ENCODE measurements at regions not wholly inside any gene's neighbourhood (a gene's known extent, or its start where the extent isn't known, plus 50 kb on each side); places are given as distances from the start of the nearest gene placed in this dataset.

DNA sequence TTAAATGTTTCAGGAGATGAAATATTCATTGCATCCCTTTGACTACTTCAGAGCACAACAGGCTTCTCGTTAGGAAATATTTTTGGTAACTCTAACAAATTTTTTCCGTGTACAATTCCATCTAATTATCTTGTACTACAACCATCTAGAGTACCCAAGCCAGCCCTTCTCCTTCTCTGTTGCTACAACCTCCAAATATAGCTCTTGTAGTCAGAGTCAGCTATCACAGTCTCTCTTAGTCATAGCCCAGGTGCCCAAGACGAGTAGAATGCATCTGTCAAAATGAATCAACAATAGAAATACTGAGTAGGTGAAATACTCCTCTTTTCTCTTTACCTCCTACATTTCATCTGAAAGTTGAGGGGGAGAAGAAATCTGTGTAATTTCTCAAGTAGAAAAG is 74.0 kb downstream of the INHBA start:
- Histone ChIP-seq H3K9me3 (ENCODE audit: low read length) (no peaks in the 10 kb centered on the region), H4K20me1 (ENCODE audit: insufficient read depth, low read length) (no peaks in the 10 kb centered on the region), H3K4me2 (ENCODE audit: low read length) (no peak overlapping the region), H3K4me3 (ENCODE audit: low read depth, low read length, poor library complexity, severe bottlenecking) (no peak overlapping the region), H3K79me2 (ENCODE audit: insufficient read depth, low read depth, low read length) (no peaks in the 10 kb centered on the region), H2AFZ (ENCODE audit: low read length) (no peak overlapping the region), H3K27ac (ENCODE audit: low read depth, low read length, poor library complexity, severe bottlenecking) (no peak overlapping the region), H3K9me2 (ENCODE audit: insufficient read depth, low read length) (no peaks in the 10 kb centered on the region), H3K36me3 (ENCODE audit: insufficient read depth, low read length) (no peaks in the 10 kb centered on the region), H3K4me1 (ENCODE audit: insufficient read depth, low read length, poor library complexity, severe bottlenecking) (no peaks in the 10 kb centered on the region)
- POLR2A ChIA-PET: no interaction called here
- no peak for DNase-seq (ENCODE audit: low spot score)
- BruUV-seq (replicated peaks): no TSS peak
- intact Hi-C loops (cut with micrococcal nuclease; ENCODE audit: unreplicated experiment): no loop called here
- TF ChIP-seq EZH2phosphoT487 (IDR thresholded peaks at IDR 0.05; ENCODE audit: borderline replicate concordance, low read depth, low read length): no peak
- TF ChIP-seq, protein P1, sequence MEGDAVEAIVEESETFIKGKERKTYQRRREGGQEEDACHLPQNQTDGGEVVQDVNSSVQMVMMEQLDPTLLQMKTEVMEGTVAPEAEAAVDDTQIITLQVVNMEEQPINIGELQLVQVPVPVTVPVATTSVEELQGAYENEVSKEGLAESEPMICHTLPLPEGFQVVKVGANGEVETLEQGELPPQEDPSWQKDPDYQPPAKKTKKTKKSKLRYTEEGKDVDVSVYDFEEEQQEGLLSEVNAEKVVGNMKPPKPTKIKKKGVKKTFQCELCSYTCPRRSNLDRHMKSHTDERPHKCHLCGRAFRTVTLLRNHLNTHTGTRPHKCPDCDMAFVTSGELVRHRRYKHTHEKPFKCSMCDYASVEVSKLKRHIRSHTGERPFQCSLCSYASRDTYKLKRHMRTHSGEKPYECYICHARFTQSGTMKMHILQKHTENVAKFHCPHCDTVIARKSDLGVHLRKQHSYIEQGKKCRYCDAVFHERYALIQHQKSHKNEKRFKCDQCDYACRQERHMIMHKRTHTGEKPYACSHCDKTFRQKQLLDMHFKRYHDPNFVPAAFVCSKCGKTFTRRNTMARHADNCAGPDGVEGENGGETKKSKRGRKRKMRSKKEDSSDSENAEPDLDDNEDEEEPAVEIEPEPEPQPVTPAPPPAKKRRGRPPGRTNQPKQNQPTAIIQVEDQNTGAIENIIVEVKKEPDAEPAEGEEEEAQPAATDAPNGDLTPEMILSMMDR (conservative IDR thresholded peaks at IDR 0.05; ENCODE audit: low read length): no peak
- CTCF ChIA-PET (ENCODE audit: unreplicated experiment): no interaction called here

- Histone ChIP-seq H3K4me3 (ENCODE audit: low read depth, low read length, poor library complexity, severe bottlenecking) (no peak overlapping the region), H3K79me2 (ENCODE audit: insufficient read depth, low read depth, low read length) (no peaks in the 10 kb centered on the region), H4K20me1 (ENCODE audit: insufficient read depth, low read length) (no peaks in the 10 kb centered on the region), H3K27ac (ENCODE audit: low read depth, low read length, poor library complexity, severe bottlenecking) (no peak overlapping the region), H3K4me1 (ENCODE audit: insufficient read depth, low read length, poor library complexity, severe bottlenecking) (no peaks in the 10 kb centered on the region), H3K4me2 (ENCODE audit: low read length) (no peak overlapping the region), H3K9me3 (ENCODE audit: low read length) (no peaks in the 10 kb centered on the region), H3K9me2 (ENCODE audit: insufficient read depth, low read length) (no peaks in the 10 kb centered on the region), H3K36me3 (ENCODE audit: insufficient read depth, low read length) (no peaks in the 10 kb centered on the region), H2AFZ (ENCODE audit: low read length) (no peak overlapping the region)
- POLR2A ChIA-PET: no interaction called here
- no TSS peak for BruUV-seq (replicated peaks)
- intact Hi-C loops (cut with micrococcal nuclease; ENCODE audit: unreplicated experiment): no loop called here
- DNase-seq (ENCODE audit: low spot score): no peak
- TF ChIP-seq, protein P1 (conservative IDR thresholded peaks at IDR 0.05; ENCODE audit: low read length): no peak
- TF ChIP-seq EZH2phosphoT487 (IDR thresholded peaks at IDR 0.05; ENCODE audit: borderline replicate concordance, low read depth, low read length): no peak
- CTCF ChIA-PET (ENCODE audit: unreplicated experiment): no interaction called here
These were observed 75.1 kb downstream of the INHBA start for GRCh38 chr7:41627645-41628298.

- TF ChIP-seq, protein P1 (conservative IDR thresholded peaks at IDR 0.05; ENCODE audit: low read length): no peak
- intact Hi-C loops (cut with micrococcal nuclease; ENCODE audit: unreplicated experiment): no loop called here
- no peak overlapping the region for H3K4me3 ChIP-seq (ENCODE audit: low read depth, low read length, poor library complexity, severe bottlenecking)
- no peaks in the 10 kb centered on the region for H3K9me2 ChIP-seq (ENCODE audit: insufficient read depth, low read length)
- no peaks in the 10 kb centered on the region for H3K9me3 ChIP-seq (ENCODE audit: low read length)
- no peaks in the 10 kb centered on the region for H4K20me1 ChIP-seq (ENCODE audit: insufficient read depth, low read length)
- no peak overlapping the region for H2AFZ ChIP-seq (ENCODE audit: low read length)
- H3K4me1 ChIP-seq (ENCODE audit: insufficient read depth, low read length, poor library complexity, severe bottlenecking): no peaks in the 10 kb centered on the region
- H3K27ac ChIP-seq (ENCODE audit: low read depth, low read length, poor library complexity, severe bottlenecking): no peak overlapping the region
- DNase-seq (ENCODE audit: low spot score): no peak
- no peaks in the 10 kb centered on the region for H3K36me3 ChIP-seq (ENCODE audit: insufficient read depth, low read length)
- CTCF ChIA-PET (ENCODE audit: unreplicated experiment): no interaction called here
- H3K79me2 ChIP-seq (ENCODE audit: insufficient read depth, low read depth, low read length): no peaks in the 10 kb centered on the region
- no peak overlapping the region for H3K4me2 ChIP-seq (ENCODE audit: low read length)
- POLR2A ChIA-PET: no interaction called here
- no TSS peak for BruUV-seq (replicated peaks)
These were observed 78.1 kb downstream of the INHBA start for GRCh38 chr7:41624818-41625217.
